ENCODE measurements at regions not wholly inside any gene's neighbourhood (a gene's known extent, or its start where the extent isn't known, plus 50 kb on each side); places are given as distances from the start of the nearest gene placed in this dataset.

- no peaks in the 10 kb centered on the region for H3K9me3 ChIP-seq
- intact Hi-C loops (cut with DNase I; ENCODE audit: low total_unique reads) = no loop called here
- peaks cover 0 to 6% (median 1%) of the 10 kb centered on the region in 4 donors for H3K4me1 ChIP-seq
- H3K27me3 ChIP-seq = peaks cover 0 to 93% of the 10 kb centered on the region in 2 donors
- H3K4me3 ChIP-seq = no peak overlapping the region
- no peak overlapping the region for H3K27ac ChIP-seq
- DNase-seq = peak in 1 of 2 donors; percentile 58
- no peak for TF ChIP-seq CTCF (IDR thresholded peaks at IDR 0.05)
- no peaks in the 10 kb centered on the region for H3K36me3 ChIP-seq
These were observed 100.0 kb downstream of the ADRA2C start for GRCh38 chr4:3865986-3866812.

- intact Hi-C loops (cut with DNase I; ENCODE audit: low total_unique reads) = no loop called here
- no peak for TF ChIP-seq CTCF (IDR thresholded peaks at IDR 0.05)
- Histone ChIP-seq H3K4me1 (peaks cover 0 to 11% (median 3%) of the 10 kb centered on the region in 4 donors), H3K9me3 (no peaks in the 10 kb centered on the region), H3K36me3 (no peaks in the 10 kb centered on the region), H3K27me3 (peaks cover 0 to 94% of the 10 kb centered on the region in 2 donors), H3K27ac (no peak overlapping the region), H3K4me3 (no peak overlapping the region)
- DNase-seq = no peak
These were observed 100.6 kb downstream of the ADRA2C start for GRCh38 chr4:3866813-3867129.

GRCh38 chr4:3867403-3868100, 101.4 kb downstream of the ADRA2C start:
- DNase-seq = peak in 1 of 2 donors; percentile 52
- no peak overlapping the region for H3K4me3 ChIP-seq
- no peak overlapping the region for H3K27ac ChIP-seq
- TF ChIP-seq CTCF (IDR thresholded peaks at IDR 0.05) = no peak
- H3K36me3 ChIP-seq = no peaks in the 10 kb centered on the region
- H3K27me3 ChIP-seq = peaks cover 0 to 94% of the 10 kb centered on the region in 2 donors
- no peaks in the 10 kb centered on the region for H3K9me3 ChIP-seq
- peaks cover 0 to 17% (median 3%) of the 10 kb centered on the region in 4 donors for H3K4me1 ChIP-seq
- intact Hi-C loops (cut with DNase I; ENCODE audit: low total_unique reads) = no loop called here

GRCh38 chr4:3868211-3869173, 102.3 kb downstream of the ADRA2C start:
- H3K4me3 ChIP-seq = no peak overlapping the region
- peak in 1 of 2 donors; percentile 56 for DNase-seq
- no peaks in the 10 kb centered on the region for H3K9me3 ChIP-seq
- H3K36me3 ChIP-seq = no peaks in the 10 kb centered on the region
- no peak overlapping the region for H3K27ac ChIP-seq
- intact Hi-C loops (cut with DNase I; ENCODE audit: low total_unique reads) = no loop called here
- H3K4me1 ChIP-seq = peaks cover 0 to 14% (median 2%) of the 10 kb centered on the region in 4 donors
- H3K27me3 ChIP-seq = peaks cover 0 to 94% of the 10 kb centered on the region in 2 donors
- TF ChIP-seq CTCF (IDR thresholded peaks at IDR 0.05) = no peak

GRCh38 chr4:3869174-3869572, 103.0 kb downstream of the ADRA2C start:
- peaks cover 0 to 94% of the 10 kb centered on the region in 2 donors for H3K27me3 ChIP-seq
- TF ChIP-seq CTCF (IDR thresholded peaks at IDR 0.05) = no peak

More at GRCh38 chr4:3869174-3869572, 103.0 kb downstream of the ADRA2C start:
- intact Hi-C loops (cut with DNase I; ENCODE audit: low total_unique reads) = no loop called here
- Histone ChIP-seq H3K27ac (no peak overlapping the region), H3K9me3 (no peaks in the 10 kb centered on the region), H3K4me1 (peaks cover 0 to 14% (median 2%) of the 10 kb centered on the region in 4 donors), H3K36me3 (no peaks in the 10 kb centered on the region), H3K4me3 (no peak overlapping the region)
- DNase-seq = peak in 1 of 2 donors; percentile 57

All from tibial artery (tissue), 4 donors.